ENCODE measurements at regions not wholly inside any gene's neighbourhood (a gene's known extent, or its start where the extent isn't known, plus 50 kb on each side); places are given as distances from the start of the nearest gene placed in this dataset.

DNA sequence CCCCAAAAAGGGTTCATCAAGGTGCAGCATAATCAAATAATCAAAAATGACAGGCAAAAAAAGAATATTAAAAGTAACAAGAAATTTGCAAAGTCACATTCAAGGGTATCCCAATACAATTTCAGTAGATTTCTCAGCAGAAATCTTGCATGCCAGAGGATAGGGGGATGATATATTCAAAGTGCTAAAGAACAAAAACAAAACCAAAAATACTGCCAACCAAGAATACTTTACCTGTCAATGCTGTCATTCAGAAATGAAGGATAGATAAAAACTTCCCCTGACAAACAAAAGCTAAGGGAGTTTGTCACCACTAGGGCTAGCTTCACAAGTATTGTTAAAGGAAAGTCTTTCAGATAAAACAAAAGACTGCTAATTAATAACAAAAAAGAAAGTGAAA, 68.7 kb upstream of the EDIL3 start:
- BruUV-seq (replicated peaks), result no TSS peak
- RAD21 ChIA-PET (ENCODE audit: unreplicated experiment), result no interaction called here
- Histone ChIP-seq H3K4me1 (ENCODE audit: control insufficient read depth, insufficient read depth, low read length) (no peaks in the 10 kb centered on the region), H3K4me3 (no peak overlapping the region), H2AFZ (ENCODE audit: control insufficient read depth, low read depth, low read length) (no peak overlapping the region), H3K4me2 (ENCODE audit: control insufficient read depth, insufficient read depth) (no peak overlapping the region), H3K79me2 (ENCODE audit: control insufficient read depth, insufficient read depth, low read length) (no peaks in the 10 kb centered on the region), H3K27ac (ENCODE audit: control insufficient read depth, insufficient read depth) (no peak overlapping the region), H3K36me3 (ENCODE audit: control insufficient read depth in 2 of 2, insufficient read depth in 2 of 2, low read length in 1 of 2) (no peaks in the 10 kb centered on the region), H4K20me1 (ENCODE audit: control insufficient read depth, insufficient read depth) (no peaks in the 10 kb centered on the region), H3K27me3 (replicated peaks in 1 of 2; ENCODE audit: control insufficient read depth in 2 of 2, insufficient read depth in 2 of 2, low read length in 1 of 2) (no peaks in the 10 kb centered on the region), H3K9ac (ENCODE audit: control insufficient read depth, insufficient read depth, low read length) (no peak overlapping the region), H3K9me3 (replicated peaks; ENCODE audit: control insufficient read depth, insufficient read depth, low read length) (no peaks in the 10 kb centered on the region)
- no peak for FAIRE-seq
- TF ChIP-seq SRF (IDR thresholded peaks at IDR 0.05; ENCODE audit: low read depth in 2 of 2, low read length in 2 of 2) (no peak), CHD4 (IDR thresholded peaks at IDR 0.05) (no peak), EGR1 (IDR thresholded peaks at IDR 0.05; ENCODE audit: borderline replicate concordance in 1 of 2, low read depth in 2 of 2, low read length in 2 of 2) (no peak), IRF5 (IDR thresholded peaks at IDR 0.05; ENCODE audit: borderline replicate concordance) (no peak), NR2F1 (conservative IDR thresholded peaks at IDR 0.05) (no peak), JUND (IDR thresholded peaks at IDR 0.05; ENCODE audit: low read depth, low read length) (no peak)
- no peak for ATAC-seq
- intact Hi-C loops (cut with micrococcal nuclease; ENCODE audit: unreplicated experiment), result no loop called here
- no peak for DNase-seq (ENCODE audit: low read depth, low spot score)
- POLR2A ChIA-PET, result no interaction called here
- in situ Hi-C loops (cut with MboI), result no loop called here
- CTCF ChIA-PET, result interaction anchor here (0.6 kb wide), 1 partner anchor 275 kb away, joined by 3 read pairs; no protein-coding TSS in a partner anchor
- SMC1A ChIA-PET (ENCODE audit: uncharacterized antibody, unreplicated experiment), result interaction anchor here (1.3 kb wide), 1 partner anchor 263 kb away, joined by 3 read pairs; no protein-coding TSS in a partner anchor
